IPS DF 4.7 (cell line): ENCODE measurements at regions not wholly inside any gene's neighbourhood (a gene's known extent, or its start where the extent isn't known, plus 50 kb on each side); places are given as distances from the start of the nearest gene placed in this dataset.

Experiments
- DNase-seq: peaks from one replicate; pipeline ENCODE4 v3.0.0-alpha.2; 2013; ENCODE audit warnings: low spot score; ENCODE audit errors: extremely low read depth

DNA sequence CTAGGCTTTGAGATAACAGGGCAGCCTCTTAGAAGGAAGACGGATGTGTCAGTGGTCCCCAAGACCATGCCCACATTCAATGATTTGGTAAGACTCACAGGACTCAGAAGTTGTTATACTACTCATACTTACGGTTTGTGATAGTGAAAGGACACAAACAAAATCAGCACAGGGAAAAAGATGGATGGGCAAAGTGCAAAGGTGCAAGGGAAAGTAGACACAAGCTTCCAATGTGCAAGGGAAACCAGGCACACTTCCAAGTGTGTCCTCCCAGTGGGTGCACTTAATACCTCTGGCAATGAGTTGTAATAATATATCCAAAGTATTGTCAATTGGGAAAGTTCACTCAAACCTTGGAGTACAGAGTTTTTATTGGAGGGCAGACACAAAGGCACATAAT, 53.8 kb upstream of the VCX start:
- DNase-seq = no peak

GRCh38 chrX:7788334-7788733, 54.6 kb upstream of the VCX start:
- DNase-seq = no peak

GRCh38 chrX:7787714-7788113, 55.3 kb upstream of the VCX start:
- DNase-seq = no peak

- no peak for DNase-seq
Measured at GRCh38 chrX:7784580-7784979, 58.4 kb upstream of the VCX start.

- DNase-seq = no peak
Measured at GRCh38 chrX:7779644-7780043, 63.3 kb upstream of the VCX start.

GRCh38 chrX:7775987-7776386, 67.0 kb upstream of the VCX start:
- no peak for DNase-seq

GRCh38 chrX:7771788-7772438, 71.1 kb upstream of the VCX start:
- no peak for DNase-seq

DNA sequence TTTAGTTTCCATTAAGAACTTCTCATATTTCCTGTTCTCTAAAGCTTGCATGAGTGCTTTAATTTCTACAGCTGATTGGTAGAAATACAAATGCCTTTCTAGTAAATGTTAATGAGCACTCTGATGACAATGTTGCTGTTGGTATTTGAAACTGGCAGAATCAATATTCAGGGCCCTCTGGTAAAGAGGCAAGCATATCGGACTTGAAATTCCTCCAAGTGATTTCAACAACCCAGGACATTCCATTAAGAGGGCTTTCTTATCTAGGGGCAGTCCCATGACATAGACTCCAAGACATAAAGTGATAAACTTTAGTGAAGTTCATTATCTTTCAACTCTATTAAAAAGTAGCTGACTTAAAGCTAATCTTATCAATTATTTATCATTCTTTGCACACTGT, 83.1 kb upstream of the VCX start:
- DNase-seq = no peak

DNA sequence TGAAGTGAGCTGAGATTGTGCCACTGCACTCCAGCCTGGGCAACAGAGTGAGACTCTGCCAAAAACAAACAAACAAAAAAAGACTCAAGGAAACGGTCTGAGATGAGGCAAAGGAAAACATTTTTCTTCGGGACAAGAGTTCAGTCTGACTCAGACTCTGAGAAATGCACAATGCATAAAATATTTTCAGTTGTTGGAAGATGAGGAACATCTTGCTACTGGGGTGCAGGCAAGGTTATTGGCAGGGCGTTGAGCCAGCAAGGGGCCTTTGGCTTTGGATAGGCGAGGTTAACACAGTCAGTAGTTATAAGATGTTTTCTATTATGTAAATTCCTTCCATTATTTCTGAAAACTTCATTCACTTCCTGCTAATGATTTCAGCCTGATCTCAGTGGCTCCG, 96.1 kb upstream of the VCX start:
- DNase-seq = no peak

DNA sequence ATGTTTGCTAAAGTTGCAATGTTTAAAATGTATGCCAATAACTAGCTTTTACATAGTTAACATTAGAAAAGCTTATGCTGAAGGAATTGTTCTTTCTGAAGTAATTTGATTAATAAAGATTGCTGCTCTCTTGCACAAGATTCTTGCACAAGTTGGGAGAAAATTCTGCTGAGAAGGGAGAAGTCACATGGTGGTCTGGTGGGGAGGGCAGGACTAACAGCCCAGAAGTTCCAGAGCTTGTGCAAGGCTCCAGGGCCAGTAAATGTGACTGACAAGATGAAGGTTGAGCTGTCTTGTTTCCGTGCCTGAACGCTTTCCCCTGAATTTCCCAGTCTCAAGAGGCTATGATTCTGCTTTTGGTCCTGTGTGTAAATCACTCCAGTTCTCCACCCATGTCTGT, 112.9 kb upstream of the VCX start:
- DNase-seq = no peak

GRCh38 chrX:7720519-7720918, 122.5 kb upstream of the VCX start:
- no peak for DNase-seq

DNA sequence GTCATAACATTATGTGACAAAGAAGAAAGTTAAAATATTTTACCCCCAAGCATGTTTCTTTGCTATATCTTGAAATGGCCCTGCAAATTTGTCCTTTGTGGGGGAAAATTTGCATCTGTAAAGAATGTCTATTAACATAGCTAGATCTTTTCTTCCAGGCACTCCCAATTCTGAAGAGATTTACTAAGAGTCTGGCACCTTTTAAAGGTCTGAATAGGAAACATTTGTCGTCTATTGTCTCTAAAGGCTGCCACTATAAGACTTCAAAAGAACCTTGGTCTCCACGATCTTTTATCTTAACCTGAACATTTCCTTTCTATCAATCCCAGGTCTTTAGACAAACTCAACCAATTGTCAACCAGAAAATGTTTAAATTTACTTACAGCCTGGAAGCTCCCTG, 128.6 kb upstream of the VCX start:
- DNase-seq = no peak

DNA sequence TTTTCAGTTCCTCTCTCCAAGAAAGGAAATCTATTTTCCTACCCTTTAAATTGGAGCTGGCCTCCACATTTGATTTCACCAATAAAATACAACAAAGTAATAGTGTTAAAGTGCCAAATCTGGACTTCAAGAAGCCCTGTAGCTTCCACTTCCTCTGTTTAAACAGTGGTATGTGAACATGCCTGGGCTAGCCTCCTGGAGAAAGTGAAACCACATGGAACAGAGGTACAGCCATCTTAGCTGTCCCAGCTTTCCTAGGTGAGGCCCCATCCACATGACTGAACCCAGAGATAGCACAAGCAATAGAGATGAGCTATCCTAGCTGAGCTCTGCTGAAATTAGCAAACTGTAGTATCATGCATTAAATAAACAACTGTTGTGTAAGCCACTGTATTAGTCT, 131.8 kb upstream of the VCX start:
- DNase-seq = no peak

- DNase-seq = no peak
Measured at GRCh38 chrX:7709845-7710244, 133.1 kb upstream of the VCX start.

DNA sequence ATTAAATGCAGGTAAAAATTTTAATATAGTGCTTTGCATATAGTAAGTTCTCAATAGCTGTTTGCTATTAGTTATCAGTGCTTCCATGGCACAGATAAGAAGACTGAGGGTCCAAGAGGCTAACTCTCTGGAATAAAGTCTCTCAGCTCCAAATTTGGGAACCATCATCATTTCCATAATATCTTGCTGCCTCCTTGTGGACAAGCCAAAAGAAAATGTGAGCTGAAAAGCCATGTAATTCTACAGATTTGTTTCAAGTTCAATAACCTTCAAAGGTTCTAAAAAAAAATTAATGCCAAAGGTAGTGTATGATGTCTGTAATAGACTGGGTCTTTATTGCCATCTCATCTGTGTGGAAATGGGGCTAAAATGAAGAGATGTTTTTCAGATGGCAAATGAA, 136.9 kb upstream of the VCX start:
- DNase-seq = no peak

- no peak for DNase-seq
Measured at GRCh38 chrX:7704205-7704604, 138.8 kb upstream of the VCX start.

DNA sequence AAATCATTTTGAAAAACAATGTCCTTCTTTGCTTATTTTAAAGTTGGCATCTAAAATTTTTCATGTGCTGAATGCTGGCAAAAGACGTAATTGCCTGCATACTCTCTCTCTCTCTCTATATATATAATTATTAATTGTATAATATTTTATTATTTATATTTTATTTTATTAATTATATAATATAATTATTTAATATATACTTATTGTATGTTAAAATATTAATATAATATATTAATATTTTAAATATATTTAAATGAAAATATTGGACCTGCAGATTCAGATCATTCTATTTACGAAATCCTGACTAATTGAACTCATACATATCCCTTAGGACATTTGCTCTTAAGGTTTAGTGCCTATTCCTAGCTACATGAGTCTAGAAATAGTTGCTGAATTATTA, 144.7 kb upstream of the VCX start:
- DNase-seq = no peak

- no peak for DNase-seq
Measured at GRCh38 chrX:7690842-7691241, 152.1 kb upstream of the VCX start.

DNA sequence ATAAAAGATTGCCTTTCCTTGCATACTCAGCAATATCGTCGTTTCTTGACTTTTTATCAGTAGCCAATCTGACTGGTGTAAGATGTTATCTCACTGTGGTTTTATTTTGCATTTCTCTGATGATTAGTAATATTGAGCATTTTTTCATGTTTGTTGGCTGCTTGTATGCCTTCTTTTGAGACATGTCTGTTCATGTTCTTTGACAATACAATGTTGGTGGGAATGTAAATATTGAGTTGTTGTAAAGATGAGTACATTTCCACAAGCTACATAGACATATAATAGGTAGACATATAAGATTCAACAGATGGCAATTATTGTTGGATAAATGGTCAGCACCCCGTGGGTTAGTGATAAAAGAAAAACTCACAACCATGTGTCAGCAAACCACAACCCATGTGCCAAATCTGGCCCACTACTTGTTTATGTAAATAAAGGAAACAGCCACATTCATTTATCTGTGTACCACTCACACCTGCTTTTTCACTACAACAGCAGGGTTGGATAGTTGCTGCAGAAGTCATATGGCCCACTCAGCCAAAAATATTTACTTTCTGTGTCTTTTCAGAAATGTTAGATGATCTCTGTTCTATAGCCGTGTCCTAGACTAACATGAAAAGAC, 153.1 kb upstream of the VCX start:
- no peak for DNase-seq

- DNase-seq = no peak
Measured at GRCh38 chrX:7680181-7680580, 162.8 kb upstream of the VCX start.

- no peak for DNase-seq
Measured at GRCh38 chrX:7654316-7654715, 188.7 kb upstream of the VCX start.

DNA sequence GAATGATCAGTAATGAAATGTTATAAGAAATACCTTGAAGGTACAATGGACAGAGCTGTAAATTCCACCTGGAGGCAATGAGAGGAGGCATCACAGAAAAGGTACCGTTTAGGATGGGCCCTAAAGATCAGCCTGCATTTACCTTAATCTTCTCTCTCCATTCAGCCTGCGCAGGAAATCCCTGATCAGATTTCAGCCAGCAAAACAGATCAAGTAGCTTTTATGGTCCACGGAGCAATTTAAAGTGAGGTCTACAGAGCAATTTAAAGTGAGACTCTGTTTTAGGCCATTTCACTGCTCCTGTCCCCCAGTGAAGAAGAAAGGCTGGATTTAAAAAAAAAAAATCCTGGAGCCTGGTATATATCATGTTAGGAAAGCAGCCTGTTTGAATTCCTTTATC, 195.1 kb upstream of the VCX start:
- no peak for DNase-seq

GRCh38 chrX:7641141-7641540, 201.8 kb upstream of the VCX start:
- DNase-seq = no peak

- no peak for DNase-seq
Measured at GRCh38 chrX:7640392-7640791, 202.6 kb upstream of the VCX start.
